AG10803 (cell line): ENCODE measurements at regions not wholly inside any gene's neighbourhood (a gene's known extent, or its start where the extent isn't known, plus 50 kb on each side); places are given as distances from the start of the nearest gene placed in this dataset.

Source experiments
- DNase-seq: peaks from one replicate; pipeline ENCODE4 v3.0.0; 2010; ENCODE audit warnings: low read depth
- H3K4me3 ChIP-seq: 2 replicates; pipeline ENCODE4 v1.5.1; 2011; ENCODE audit warnings: mild to moderate bottlenecking, low read length, control low read depth
- CTCF ChIP-seq: conservative IDR thresholded peaks from 2 replicates; pipeline ENCODE4 v1.5.1; 2011; ENCODE audit warnings: mild to moderate bottlenecking, low read length, control low read depth, inconsistent platforms

- no peak overlapping the region for H3K4me3 ChIP-seq
- TF ChIP-seq CTCF: no peak
- DNase-seq: no peak
Observed at GRCh38 chr18:71077451-71077850, 788.6 kb downstream of the SOCS6 start.

- no peak for TF ChIP-seq CTCF
- no peak overlapping the region for H3K4me3 ChIP-seq
- no peak for DNase-seq
Observed at GRCh38 chr18:71075147-71075546, 786.3 kb downstream of the SOCS6 start.

GRCh38 chr18:71068338-71068737, 779.5 kb downstream of the SOCS6 start:
- no peak for DNase-seq
- no peak for TF ChIP-seq CTCF
- H3K4me3 ChIP-seq: no peak overlapping the region

- DNase-seq: no peak
- H3K4me3 ChIP-seq: no peak overlapping the region
- TF ChIP-seq CTCF: no peak
Observed at GRCh38 chr18:71049893-71050292, 761.0 kb downstream of the SOCS6 start.

- DNase-seq: no peak
- H3K4me3 ChIP-seq: no peak overlapping the region
- TF ChIP-seq CTCF: no peak
Observed at GRCh38 chr18:71047882-71048281, 759.0 kb downstream of the SOCS6 start.

GRCh38 chr18:71045331-71046065, 756.7 kb downstream of the SOCS6 start:
- no peak for DNase-seq
- no peak overlapping the region for H3K4me3 ChIP-seq
- TF ChIP-seq CTCF: no peak

- no peak for DNase-seq
- H3K4me3 ChIP-seq: no peak overlapping the region
- TF ChIP-seq CTCF: no peak
Observed at GRCh38 chr18:71040161-71040560, 751.3 kb downstream of the SOCS6 start.
